Stomach (tissue), 4 donors: ENCODE measurements at regions not wholly inside any gene's neighbourhood (a gene's known extent, or its start where the extent isn't known, plus 50 kb on each side); places are given as distances from the start of the nearest gene placed in this dataset.

Source experiments
- CTCF ChIP-seq, 7 experiments: fragments of 450-650 bp in 4 of 7; fragments of 200-600 bp in 3 of 7; sonication (generic) in 3 of 7; IDR thresholded peaks; one replicate each; pipeline ENCODE4 v1.5.1; 2016 to 2019; ENCODE audit warnings: antibody characterized with exemption in 7 of 7, control low read depth in 2 of 7, mild to moderate bottlenecking in 1 of 7
- POLR2A ChIP-seq, 4 donors: fragments of 450-650 bp; IDR thresholded peaks; one replicate each; pipeline ENCODE4 v1.6.1; 2016; ENCODE audit warnings: antibody characterized with exemption in 4 of 4, control low read depth in 2 of 4, mild to moderate bottlenecking in 1 of 4, moderate library complexity in 1 of 4
- POLR2AphosphoS5 ChIP-seq, 3 donors: sonication (generic); formaldehyde crosslinking; IDR thresholded peaks; one replicate each; pipeline ENCODE4 v1.6.1; 2016; ENCODE audit warnings: antibody characterized with exemption in 3 of 3

GRCh38 chr1:229112832-229113548 lies 157.9 kb upstream of the RAB4A start:
- no peak for TF ChIP-seq CTCF (IDR thresholded peaks at IDR 0.05)
- peak in 1 of 3 donors; percentile 54 for TF ChIP-seq POLR2AphosphoS5 (IDR thresholded peaks at IDR 0.05)
- TF ChIP-seq POLR2A (IDR thresholded peaks at IDR 0.05) = no peak
